Mesothelial cell of epicardium (in vitro differentiated cells): ENCODE measurements at regions not wholly inside any gene's neighbourhood (a gene's known extent, or its start where the extent isn't known, plus 50 kb on each side); places are given as distances from the start of the nearest gene placed in this dataset.
"Not testable (repeated sequence)": the region's sequence is repeated elsewhere in the genome, so short reads cannot be mapped to it uniquely, and the experiment has no call there.

ENCODE experiments used
- DNase-seq, 2 experiments: peaks; one replicate each; pipeline ENCODE4 v3.0.0; 2021; ENCODE audit warnings: low spot score in 2 of 2; ENCODE audit not compliant: unreplicated experiment in 2 of 2
- H3K27ac Mint-ChIP-seq: 2 replicates; pipeline ENCODE4 v1.8.0; 2021; ENCODE audit warnings: mixed read lengths
- H3K27me3 Mint-ChIP-seq: 2 replicates; pipeline ENCODE4 v1.8.0; 2021; ENCODE audit warnings: low read depth, mixed read lengths
- H3K36me3 Mint-ChIP-seq: 2 replicates; pipeline ENCODE4 v1.8.0; 2021; ENCODE audit warnings: mixed read lengths
- H3K4me1 Mint-ChIP-seq: 2 replicates; pipeline ENCODE4 v1.8.0; 2021; ENCODE audit warnings: mixed read lengths
- H3K4me3 Mint-ChIP-seq: 2 replicates; pipeline ENCODE4 v1.8.0; 2021; ENCODE audit warnings: mild to moderate bottlenecking, moderate library complexity, mixed read lengths
- H3K9me3 Mint-ChIP-seq: 2 replicates; pipeline ENCODE4 v1.8.0; 2021; ENCODE audit warnings: mixed read lengths
- TF ChIP-seq, protein P1 (sequence below): fragments of 200-600 bp; sonication (generic); IDR thresholded peaks from one replicate; pipeline ENCODE4 v1.5.0; 2021; ENCODE audit warnings: antibody characterized with exemption; ENCODE audit not compliant: unreplicated experiment

DNA sequence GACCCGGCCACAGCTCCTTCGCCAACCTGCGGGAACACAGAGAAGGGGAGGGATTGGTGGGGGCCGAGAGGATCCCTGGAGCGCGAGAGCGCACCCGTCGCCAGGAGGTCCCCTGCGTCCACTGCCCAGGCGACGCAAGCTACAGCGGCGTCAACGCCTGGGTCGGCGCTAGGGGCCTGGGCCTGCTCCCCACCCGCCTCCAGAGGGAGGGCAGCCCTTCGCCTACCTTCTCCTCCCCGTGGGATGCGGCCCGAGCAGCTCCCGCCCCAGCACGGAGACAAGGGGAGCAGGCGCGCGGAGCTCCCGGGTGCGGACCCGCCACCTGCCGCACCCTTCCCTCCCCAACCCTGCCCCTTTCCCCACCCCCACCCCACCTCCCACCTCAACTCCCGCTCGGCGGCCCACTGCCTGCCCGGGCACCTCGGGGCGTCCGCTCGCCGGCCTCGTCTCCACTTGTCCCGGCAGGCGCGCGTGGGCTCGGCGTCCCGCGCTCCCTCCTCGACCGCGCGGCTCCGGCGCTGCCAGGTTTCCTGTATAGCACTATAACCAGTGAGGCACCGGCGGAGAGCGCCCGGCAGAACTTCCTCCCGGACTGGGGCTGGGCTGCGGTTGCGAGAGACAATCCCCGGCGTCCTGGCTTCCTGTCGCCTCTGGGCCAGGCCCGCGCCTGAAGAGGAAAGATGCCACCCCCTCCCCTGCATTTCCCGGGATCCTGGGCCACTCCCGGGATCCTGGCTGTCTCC, 119.1 kb upstream of the SMURF2 start:
- Mint-ChIP-seq H3K27me3 (peaks cover 52% of the 10 kb centered on the region), H3K4me1 (peaks cover 34% of the 10 kb centered on the region), H3K27ac (no peak overlapping the region), H3K4me3 (peak overlapping the region; percentile 65), H3K36me3 (peaks cover 9% of the 10 kb centered on the region), H3K9me3 (no peaks in the 10 kb centered on the region)
- TF ChIP-seq, protein P1, sequence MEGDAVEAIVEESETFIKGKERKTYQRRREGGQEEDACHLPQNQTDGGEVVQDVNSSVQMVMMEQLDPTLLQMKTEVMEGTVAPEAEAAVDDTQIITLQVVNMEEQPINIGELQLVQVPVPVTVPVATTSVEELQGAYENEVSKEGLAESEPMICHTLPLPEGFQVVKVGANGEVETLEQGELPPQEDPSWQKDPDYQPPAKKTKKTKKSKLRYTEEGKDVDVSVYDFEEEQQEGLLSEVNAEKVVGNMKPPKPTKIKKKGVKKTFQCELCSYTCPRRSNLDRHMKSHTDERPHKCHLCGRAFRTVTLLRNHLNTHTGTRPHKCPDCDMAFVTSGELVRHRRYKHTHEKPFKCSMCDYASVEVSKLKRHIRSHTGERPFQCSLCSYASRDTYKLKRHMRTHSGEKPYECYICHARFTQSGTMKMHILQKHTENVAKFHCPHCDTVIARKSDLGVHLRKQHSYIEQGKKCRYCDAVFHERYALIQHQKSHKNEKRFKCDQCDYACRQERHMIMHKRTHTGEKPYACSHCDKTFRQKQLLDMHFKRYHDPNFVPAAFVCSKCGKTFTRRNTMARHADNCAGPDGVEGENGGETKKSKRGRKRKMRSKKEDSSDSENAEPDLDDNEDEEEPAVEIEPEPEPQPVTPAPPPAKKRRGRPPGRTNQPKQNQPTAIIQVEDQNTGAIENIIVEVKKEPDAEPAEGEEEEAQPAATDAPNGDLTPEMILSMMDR: no peak
- DNase-seq: peak in 1 of 2 experiments; percentile 46

DNA sequence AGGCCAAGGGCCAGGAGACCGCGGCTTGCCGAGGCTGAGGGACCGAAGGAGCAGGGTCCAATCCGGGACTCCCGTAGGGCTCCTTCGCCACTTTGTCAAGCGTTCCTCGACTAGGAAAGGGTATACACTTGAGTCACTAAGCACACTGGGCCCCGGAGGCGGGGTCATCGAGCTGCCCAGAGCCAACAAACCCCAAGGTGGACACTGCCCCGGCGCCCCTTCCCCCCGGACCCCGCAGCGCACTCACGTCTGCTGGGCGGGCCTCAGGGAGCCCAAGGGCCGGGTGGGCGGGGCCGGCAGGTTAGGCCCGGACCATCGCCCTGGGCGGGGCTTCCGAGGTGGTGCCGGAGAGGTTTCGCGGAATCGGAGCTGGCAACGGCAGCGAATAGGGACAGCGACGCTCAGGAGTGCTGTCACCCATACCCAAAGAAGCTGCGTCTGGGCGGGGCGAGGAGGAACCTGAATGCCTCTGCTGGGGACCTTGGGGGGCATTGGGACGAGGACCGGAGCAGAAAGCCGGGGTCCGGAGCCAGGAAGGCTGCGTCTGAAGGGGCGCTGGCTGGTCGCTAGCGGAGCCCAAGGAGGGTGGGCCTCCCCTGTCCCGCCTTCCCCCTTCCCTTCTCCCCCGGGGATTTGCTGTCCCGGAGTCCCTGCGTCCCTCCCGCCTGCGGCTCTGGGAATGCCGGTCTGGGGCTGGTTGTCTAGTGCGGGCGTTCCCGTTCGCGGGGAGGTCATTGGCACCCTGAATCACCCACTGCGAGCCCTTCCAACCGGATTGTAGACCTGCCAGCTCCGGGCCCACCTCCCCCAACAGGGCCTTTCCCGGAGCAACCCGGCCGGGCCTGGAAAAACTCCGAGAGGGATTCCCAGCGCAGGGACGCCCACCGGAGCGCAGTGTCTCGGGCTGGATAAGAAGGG, 118.2 kb upstream of the SMURF2 start:
- Mint-ChIP-seq H3K9me3 (no peaks in the 10 kb centered on the region), H3K36me3 (peaks cover 8% of the 10 kb centered on the region), H3K4me1 (peaks cover 34% of the 10 kb centered on the region), H3K27ac (no peak overlapping the region), H3K4me3 (peak overlapping the region; percentile 65), H3K27me3 (peaks cover 58% of the 10 kb centered on the region)
- peak in 1 of 2 experiments; percentile 52 for DNase-seq
- TF ChIP-seq, protein P1: no peak

DNA sequence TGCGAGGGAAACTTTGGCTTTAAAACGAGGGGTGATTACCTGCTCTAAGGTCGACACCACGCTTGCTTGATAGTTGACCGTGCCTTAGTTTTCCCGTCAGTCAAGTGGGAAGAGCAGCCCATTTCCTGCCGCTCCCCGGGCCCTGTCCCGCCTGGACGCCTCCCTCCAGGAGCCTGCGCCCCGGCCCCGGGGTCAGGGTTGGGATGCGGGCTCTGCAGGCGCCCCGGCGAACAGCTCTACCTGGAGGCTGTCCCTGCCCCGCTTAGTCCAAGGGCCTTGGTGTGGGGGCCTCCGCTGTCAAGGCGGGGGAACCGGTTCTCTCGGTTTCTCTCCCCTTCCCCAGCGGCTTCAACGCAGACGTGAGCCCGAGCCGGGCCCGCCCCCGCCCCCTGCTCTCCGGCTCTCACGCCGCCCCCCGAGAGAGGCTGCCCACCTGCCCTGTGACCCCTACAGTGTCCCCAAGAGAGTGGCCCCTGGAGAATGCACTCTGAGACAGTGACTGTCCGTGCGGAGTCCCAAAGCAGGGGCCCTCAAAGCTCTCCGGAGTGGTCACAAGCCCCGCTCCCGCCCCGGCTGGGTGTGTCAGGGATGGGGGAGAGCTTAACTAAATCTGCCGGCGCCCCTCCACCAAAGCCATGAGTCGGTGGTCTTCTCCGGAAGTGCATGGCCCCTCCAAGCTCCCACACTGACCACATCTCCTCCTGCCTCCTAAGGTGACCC, 117.4 kb upstream of the SMURF2 start:
- no peak for DNase-seq
- peaks cover 34% of the 10 kb centered on the region for H3K4me1 Mint-ChIP-seq
- no peak overlapping the region for H3K27ac Mint-ChIP-seq
- H3K27me3 Mint-ChIP-seq: peaks cover 63% of the 10 kb centered on the region
- H3K4me3 Mint-ChIP-seq: peak overlapping the region; percentile 62
- no peaks in the 10 kb centered on the region for H3K9me3 Mint-ChIP-seq
- TF ChIP-seq, protein P1: no peak
- peaks cover 5% of the 10 kb centered on the region for H3K36me3 Mint-ChIP-seq

DNA sequence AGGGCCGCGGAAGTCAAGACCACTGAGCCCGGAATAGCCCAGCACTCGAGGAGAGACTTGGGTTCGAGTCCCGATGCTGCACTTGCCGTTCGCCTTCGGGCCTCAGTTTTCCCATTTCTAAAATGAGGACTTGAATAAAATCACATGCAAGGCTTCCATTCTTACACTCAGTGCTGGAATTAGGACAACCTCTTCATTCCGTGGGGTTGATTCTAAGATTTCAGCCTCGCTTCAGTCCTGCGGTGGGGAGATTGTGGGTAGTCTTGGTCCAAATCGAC, 116.9 kb upstream of the SMURF2 start:
- H3K27ac Mint-ChIP-seq: not testable (repeated sequence)
- peaks cover 34% of the 10 kb centered on the region for H3K4me1 Mint-ChIP-seq
- H3K27me3 Mint-ChIP-seq: peaks cover 63% of the 10 kb centered on the region

DNA sequence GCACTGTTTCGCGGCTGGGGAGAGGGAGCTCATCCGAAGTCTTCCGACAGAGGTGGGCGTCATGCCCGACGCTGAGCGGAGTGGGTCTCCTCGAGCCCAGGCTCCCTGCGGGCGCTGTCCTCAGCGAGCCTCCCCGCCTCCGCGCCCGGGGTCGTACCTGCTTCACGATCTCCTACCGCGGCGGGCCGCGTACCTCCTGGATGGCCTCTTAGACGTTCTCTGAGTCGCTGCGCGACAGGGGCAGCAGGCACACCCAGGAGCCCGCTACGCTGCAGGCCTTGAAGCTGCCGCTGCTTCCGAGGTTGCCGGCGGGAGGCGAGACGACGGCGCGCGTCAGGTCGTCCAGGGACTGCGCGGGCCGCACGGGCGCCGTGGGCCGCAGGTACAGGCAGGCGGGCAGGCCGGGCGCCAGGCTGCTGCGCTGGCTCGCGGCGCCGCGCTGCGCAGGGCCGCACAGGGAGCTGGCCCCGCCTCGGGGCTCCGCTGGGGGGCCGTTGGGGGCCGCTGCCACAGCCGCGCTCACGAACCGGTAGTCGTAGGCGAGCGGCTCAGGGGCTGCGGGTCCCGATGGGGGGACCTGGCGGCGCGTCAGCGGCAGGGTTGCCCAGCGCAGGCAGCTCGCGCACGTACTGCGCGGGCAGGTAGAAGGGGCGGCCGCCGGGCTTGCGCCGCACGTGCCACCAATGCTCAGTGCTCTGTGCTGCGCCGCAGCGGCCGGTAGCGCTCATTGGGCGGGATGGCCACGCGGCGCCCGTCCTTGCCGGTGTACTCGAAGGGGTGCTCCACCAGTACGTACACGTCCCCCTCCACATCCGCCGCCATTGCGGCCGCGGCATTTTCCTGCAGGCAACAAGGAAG, 116.4 kb upstream of the SMURF2 start:
- peak overlapping the region; percentile 59 for H3K4me3 Mint-ChIP-seq
- H3K27me3 Mint-ChIP-seq: peaks cover 63% of the 10 kb centered on the region
- H3K4me1 Mint-ChIP-seq: peaks cover 39% of the 10 kb centered on the region
- no peaks in the 10 kb centered on the region for H3K9me3 Mint-ChIP-seq
- peaks cover 5% of the 10 kb centered on the region for H3K36me3 Mint-ChIP-seq
- no peak overlapping the region for H3K27ac Mint-ChIP-seq
- TF ChIP-seq, protein P1: peak; percentile 5
- DNase-seq: peak in 1 of 2 experiments; percentile 56

More for the DNA sequence above, 116.9 kb upstream of the SMURF2 start:
- H3K9me3 Mint-ChIP-seq, H3K36me3 Mint-ChIP-seq, DNase-seq: not testable (repeated sequence)
- peak overlapping the region; percentile 59 for H3K4me3 Mint-ChIP-seq
